ENCODE measurements at regions not wholly inside any gene's neighbourhood (a gene's known extent, or its start where the extent isn't known, plus 50 kb on each side); places are given as distances from the start of the nearest gene placed in this dataset.

DNA sequence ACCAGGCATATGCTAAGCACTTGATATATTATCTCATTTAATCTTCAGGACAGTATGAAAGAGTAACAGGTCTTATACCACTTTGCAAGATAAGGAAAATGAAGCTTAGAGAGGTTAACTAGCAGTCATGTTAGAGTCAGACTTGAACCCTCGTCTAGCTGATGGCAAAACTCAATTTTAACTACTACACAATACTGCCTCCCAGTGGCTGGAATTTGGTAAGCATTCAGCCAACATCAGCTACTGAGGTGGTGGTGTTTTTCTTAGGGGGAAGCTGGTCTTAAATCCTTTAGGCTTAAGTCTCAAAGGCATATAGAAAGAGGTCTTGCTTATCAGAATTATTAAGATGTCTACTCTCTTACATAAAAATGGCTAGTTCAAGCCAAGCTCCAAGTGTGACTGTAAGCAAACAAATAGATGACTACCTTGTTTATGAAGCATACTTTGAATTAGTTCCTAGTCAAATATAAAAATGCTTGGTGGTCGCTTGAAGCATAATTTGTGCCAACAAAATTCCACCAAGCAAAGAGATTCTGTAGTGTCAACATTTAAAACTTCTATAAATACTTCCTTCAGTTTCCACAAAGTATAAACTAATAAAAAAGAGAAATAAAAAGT is 325.4 kb upstream of the FIGN start:
- TF ChIP-seq, protein P1, sequence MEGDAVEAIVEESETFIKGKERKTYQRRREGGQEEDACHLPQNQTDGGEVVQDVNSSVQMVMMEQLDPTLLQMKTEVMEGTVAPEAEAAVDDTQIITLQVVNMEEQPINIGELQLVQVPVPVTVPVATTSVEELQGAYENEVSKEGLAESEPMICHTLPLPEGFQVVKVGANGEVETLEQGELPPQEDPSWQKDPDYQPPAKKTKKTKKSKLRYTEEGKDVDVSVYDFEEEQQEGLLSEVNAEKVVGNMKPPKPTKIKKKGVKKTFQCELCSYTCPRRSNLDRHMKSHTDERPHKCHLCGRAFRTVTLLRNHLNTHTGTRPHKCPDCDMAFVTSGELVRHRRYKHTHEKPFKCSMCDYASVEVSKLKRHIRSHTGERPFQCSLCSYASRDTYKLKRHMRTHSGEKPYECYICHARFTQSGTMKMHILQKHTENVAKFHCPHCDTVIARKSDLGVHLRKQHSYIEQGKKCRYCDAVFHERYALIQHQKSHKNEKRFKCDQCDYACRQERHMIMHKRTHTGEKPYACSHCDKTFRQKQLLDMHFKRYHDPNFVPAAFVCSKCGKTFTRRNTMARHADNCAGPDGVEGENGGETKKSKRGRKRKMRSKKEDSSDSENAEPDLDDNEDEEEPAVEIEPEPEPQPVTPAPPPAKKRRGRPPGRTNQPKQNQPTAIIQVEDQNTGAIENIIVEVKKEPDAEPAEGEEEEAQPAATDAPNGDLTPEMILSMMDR (IDR thresholded peaks at IDR 0.05; ENCODE audit: control insufficient read depth, extremely low read depth, insufficient read depth), result peak; percentile 63
- H3K4me3 ChIP-seq (ENCODE audit: low read depth, low read length), result no peak overlapping the region
- DNase-seq (ENCODE audit: low read depth), result no peak

DNA sequence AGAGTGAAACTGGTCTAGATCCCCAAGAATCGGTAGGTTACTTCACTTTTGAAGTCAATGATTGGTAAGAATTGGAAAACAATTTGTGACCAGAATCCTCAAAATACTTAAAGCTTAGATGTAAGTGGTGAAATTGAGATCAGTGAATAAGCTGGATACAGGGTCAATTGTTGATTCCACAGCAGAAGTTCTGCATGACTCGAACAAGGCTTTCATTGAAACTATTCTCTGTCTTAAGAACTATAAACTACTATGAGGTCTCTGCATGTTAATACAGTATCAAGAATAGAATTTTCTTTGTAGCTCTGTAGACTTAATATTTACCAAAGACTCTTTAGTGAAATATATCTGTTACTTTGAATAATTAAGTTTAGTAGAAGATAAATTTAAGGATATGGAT is 324.2 kb upstream of the FIGN start:
- no peak overlapping the region for H3K4me3 ChIP-seq (ENCODE audit: low read depth, low read length)
- TF ChIP-seq, protein P1 (IDR thresholded peaks at IDR 0.05; ENCODE audit: control insufficient read depth, extremely low read depth, insufficient read depth), result no peak
- DNase-seq (ENCODE audit: low read depth), result no peak

DNA sequence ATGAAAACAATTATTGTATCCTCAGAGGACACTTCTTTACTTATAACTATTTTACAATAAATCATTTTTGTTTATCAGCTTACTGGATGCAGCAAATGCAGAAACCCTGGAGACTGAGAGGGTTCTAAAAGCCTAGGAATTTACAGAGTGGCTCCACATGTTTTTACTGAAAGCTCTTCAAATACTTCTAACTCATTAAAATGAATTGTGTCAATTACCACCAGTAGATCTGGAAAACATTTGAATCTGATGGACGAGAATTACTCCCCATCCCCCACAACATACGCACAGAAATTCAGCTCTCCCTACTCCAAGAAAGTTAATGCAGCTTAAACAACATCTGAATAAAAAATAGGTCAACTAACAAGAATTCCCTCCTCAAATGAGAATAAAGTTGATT is 319.8 kb upstream of the FIGN start:
- DNase-seq (ENCODE audit: low read depth), result no peak
- no peak overlapping the region for H3K4me3 ChIP-seq (ENCODE audit: low read depth, low read length)
- TF ChIP-seq, protein P1 (IDR thresholded peaks at IDR 0.05; ENCODE audit: control insufficient read depth, extremely low read depth, insufficient read depth), result no peak

DNA sequence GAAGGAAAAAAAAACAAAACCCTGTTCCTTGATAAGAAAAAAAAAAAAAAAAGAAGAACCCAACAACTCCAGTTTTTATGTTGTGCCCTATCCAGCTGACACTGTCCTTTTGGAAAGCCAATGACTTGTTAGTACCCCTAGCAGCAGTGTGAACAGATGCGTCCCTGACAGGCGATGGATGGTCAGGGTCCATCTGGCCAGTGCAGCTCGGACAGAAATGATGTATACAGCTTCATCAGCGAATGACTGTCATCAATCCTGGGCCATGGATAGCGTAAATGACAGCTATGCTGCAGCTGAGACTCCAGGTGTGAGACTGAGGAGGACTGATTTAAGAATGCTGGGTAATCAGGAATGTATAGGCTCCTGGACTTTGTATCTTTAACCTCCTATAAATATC is 318.8 kb upstream of the FIGN start:
- DNase-seq (ENCODE audit: low read depth), result no peak
- H3K4me3 ChIP-seq (ENCODE audit: low read depth, low read length), result no peak overlapping the region
- TF ChIP-seq, protein P1 (IDR thresholded peaks at IDR 0.05; ENCODE audit: control insufficient read depth, extremely low read depth, insufficient read depth), result no peak

DNA sequence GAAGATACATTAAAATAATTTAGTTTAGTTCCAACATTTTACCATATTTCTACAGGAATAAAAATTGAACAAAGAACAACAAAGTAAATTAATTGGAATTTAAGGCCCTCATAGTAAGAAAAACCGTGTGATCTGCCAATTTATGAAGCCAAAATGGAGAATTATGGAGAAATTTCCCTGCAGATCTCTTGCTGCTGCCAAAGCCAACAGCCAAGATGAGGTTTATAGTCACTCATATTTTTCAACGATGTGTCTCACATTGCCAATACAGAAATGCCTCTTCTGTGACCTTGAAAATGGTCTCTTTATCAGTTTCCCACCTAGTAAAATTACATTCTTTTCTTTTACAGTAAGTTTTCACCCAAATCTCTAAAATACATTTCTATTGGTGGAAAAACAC is 317.2 kb upstream of the FIGN start:
- no peak overlapping the region for H3K4me3 ChIP-seq (ENCODE audit: low read depth, low read length)
- TF ChIP-seq, protein P1 (IDR thresholded peaks at IDR 0.05; ENCODE audit: control insufficient read depth, extremely low read depth, insufficient read depth), result no peak
- DNase-seq (ENCODE audit: low read depth), result no peak

DNA sequence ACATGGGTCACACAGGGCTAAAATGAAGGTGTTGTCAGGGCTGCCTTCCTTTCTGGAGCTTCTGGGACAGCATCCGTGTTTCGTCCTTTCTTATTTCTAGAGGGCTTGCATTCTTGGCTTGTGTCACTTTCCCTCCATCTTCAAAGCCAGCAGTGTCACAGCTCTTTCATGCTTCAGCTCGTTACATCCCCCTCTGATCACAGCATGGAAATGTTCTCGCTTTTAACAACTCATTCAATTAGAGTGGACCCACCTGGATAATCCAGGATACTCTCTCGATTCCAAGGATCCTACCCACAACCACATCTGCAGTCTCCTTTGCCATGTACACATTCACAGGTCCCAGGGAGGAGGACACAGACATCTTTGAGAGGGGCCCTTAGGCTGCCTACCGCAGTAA is 316.2 kb upstream of the FIGN start:
- no peak for DNase-seq (ENCODE audit: low read depth)

More for the DNA sequence above, 316.2 kb upstream of the FIGN start:
- TF ChIP-seq, protein P1 (IDR thresholded peaks at IDR 0.05; ENCODE audit: control insufficient read depth, extremely low read depth, insufficient read depth), result no peak
- H3K4me3 ChIP-seq (ENCODE audit: low read depth, low read length), result no peak overlapping the region
